NCI-H2029 (cell line): ENCODE measurements at regions not wholly inside any gene's neighbourhood (a gene's known extent, or its start where the extent isn't known, plus 50 kb on each side); places are given as distances from the start of the nearest gene placed in this dataset.
"Not testable (repeated sequence)": the region's sequence is repeated elsewhere in the genome, so short reads cannot be mapped to it uniquely, and the experiment has no call there.

Experiments used
- DNase-seq: peaks from one replicate; lab custom pipeline; 2025; lab: John Stamatoyannopoulos, UW

DNA sequence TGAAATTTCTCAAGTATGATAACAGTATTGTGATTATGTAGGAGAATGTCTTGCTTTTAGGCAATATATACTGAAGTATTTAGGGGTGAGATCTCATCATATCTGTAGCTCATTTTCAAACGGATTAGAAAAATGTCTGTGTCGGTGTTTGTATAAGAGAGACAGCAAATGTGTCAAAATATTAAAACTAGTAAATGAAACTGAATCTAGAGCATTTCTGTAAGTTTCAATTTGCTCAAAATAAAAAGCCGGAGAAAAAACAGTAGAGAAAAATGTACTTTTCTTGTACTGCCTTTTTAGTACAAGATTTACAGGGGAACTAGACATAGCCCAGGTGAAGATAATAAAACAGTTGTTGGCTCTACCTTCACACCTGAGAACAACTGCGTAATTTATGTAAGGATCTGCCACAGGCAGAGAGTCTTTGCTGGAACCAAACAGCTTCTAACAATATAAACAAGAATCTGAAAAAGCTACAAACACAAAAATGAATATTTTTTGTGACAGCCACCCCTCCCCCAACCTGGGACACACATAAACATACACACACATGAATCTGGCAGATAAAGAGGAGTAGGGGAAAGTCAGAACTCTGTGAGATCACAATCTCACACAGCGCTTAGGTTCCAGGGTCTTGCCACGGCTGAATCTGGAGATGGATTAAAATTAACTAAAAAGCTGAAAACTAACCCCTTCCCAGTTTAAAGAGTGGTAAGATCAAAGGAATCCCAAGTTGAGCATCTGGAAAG lies 153.3 kb downstream of the AVL9 start:
- no peak for DNase-seq

DNA sequence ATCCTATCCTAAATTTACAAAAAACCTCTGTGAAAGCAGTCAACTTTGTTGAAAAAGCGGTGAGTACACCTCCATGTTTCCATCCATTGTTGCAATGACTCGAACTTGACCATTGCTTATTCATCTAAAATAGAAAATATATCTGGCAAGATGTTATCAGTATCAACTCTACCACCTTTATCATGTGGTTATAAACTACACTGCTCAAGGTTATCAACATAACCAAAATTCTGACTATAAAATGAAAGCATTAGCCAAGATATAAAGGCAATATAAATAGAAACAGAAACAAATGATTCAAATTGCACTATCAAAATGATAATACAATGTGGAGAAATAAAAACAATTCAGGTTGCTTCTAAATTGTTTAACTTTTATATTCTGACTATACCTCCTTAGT lies 150.0 kb downstream of the AVL9 start:
- DNase-seq, result not testable (repeated sequence)

DNA sequence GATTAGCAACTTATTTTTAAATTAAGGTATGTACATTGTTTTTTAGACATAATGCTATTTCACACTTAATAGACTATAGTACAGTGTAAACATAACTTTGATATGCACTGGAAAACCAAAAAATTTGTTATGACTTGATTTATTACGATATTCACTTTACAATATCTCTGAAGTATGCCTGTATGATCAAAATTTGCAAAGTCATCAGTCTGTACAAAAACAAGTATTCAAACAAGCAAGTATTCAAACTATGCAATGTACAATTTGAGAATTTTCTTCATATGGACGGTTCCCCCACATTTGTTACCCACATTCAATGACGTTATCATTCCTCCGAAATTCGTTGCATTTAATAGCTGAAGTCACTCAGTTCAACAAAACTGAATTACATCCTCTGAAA lies 147.9 kb downstream of the AVL9 start:
- no peak for DNase-seq

DNA sequence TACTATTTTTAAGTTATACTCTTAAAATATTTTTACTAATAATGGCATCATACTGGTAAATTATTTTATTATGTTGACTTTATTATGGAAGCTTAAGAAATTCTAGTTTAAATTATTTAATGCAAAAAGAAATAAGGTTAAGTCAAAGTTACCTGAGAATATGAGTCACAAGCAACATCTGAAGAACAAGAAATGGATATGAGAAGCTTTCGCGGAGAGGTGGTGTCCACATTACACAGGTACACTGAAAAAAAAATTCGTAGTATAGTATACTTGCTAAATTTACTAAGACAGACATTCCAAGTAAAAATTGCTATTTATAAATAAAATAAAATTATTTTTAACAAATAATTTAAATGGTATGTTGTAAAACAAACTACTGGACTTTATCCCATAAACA lies 143.8 kb downstream of the AVL9 start:
- no peak for DNase-seq

DNA sequence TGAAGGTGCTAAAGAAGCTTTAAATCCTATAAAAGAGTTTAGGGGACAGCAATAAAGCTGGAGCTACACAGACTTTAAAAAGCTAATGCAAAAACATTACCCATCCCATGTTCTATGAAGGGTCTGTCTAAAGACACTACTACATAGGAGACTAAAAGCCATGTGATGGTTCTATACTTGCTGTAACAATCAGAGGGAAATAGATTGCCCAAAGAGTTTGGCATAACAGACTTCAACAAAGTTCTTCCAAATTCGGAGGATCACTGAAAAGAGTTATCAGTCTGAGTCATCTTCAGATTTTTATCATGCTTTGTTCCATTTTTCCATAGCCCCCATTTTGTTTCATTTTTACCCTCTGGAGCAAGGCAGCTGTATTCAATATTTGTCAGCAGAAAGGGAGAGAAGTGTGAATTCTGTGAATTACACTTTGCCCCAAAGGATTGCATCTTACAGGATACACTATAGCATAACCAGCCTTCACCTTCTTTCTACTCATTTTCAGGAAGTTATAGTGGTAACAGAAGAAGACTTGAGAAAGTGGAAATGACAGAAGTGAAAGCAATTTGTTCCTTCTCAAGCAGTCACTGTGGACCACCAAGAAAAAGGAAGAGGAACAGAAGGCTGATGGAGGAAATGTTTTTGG lies 143.3 kb downstream of the AVL9 start:
- not testable (repeated sequence) for DNase-seq
